Stomach smooth muscle (tissue), 2 donors: ENCODE measurements at regions not wholly inside any gene's neighbourhood (a gene's known extent, or its start where the extent isn't known, plus 50 kb on each side); places are given as distances from the start of the nearest gene placed in this dataset.
"Not testable (repeated sequence)": the region's sequence is repeated elsewhere in the genome, so short reads cannot be mapped to it uniquely, and the experiment has no call there.

ENCODE experiments used
- H3K27ac ChIP-seq: one replicate; pipeline ENCODE4 v1.7.0; 2013; ENCODE audit warnings: mild to moderate bottlenecking, low read length, inconsistent platforms
- H3K27me3 ChIP-seq, 2 donors: one replicate each; pipeline ENCODE4 v1.7.0; 2013; ENCODE audit warnings: low read length in 2 of 2; ENCODE audit not compliant: insufficient read depth in 2 of 2, control insufficient read depth in 1 of 2
- H3K36me3 ChIP-seq, 2 donors: one replicate each; pipeline ENCODE4 v1.7.0; 2013; ENCODE audit warnings: low read length in 2 of 2; ENCODE audit not compliant: control insufficient read depth in 2 of 2, insufficient read depth in 2 of 2
- H3K4me1 ChIP-seq: one replicate; pipeline ENCODE4 v1.7.0; 2013; ENCODE audit warnings: low read length; ENCODE audit not compliant: control insufficient read depth, insufficient read depth
- H3K4me3 ChIP-seq, 2 donors: one replicate each; pipeline ENCODE4 v1.7.0; 2013; ENCODE audit warnings: low read length in 2 of 2
- H3K9ac ChIP-seq, 2 donors: one replicate each; pipeline ENCODE4 v1.7.0; 2013; ENCODE audit warnings: low read length in 2 of 2, mild to moderate bottlenecking in 1 of 2
- H3K9me3 ChIP-seq, 2 donors: one replicate each; pipeline ENCODE4 v1.7.0; 2013; ENCODE audit warnings: low read length in 2 of 2; ENCODE audit not compliant: control insufficient read depth in 2 of 2
- donor health status: healthy.
- donor health status: Pancreatic carcinoma.

- no peaks in the 10 kb centered on the region for H3K27me3 ChIP-seq
- H3K4me1 ChIP-seq = no peaks in the 10 kb centered on the region
- H3K27ac ChIP-seq = no peak overlapping the region
- H3K36me3 ChIP-seq = no peaks in the 10 kb centered on the region
- H3K9ac ChIP-seq = no peak overlapping the region
- H3K9me3 ChIP-seq = no peaks in the 10 kb centered on the region
- H3K4me3 ChIP-seq = no peak overlapping the region
Observed at GRCh38 chr4:59759082-59759825, 1440.9 kb upstream of the ADGRL3 start.

- no peaks in the 10 kb centered on the region for H3K9me3 ChIP-seq
- H3K27me3 ChIP-seq = no peaks in the 10 kb centered on the region
- no peaks in the 10 kb centered on the region for H3K36me3 ChIP-seq
- no peak overlapping the region for H3K9ac ChIP-seq
- no peak overlapping the region for H3K4me3 ChIP-seq
- H3K27ac ChIP-seq = no peak overlapping the region
- no peaks in the 10 kb centered on the region for H3K4me1 ChIP-seq
Observed at GRCh38 chr4:59762344-59762743, 1437.8 kb upstream of the ADGRL3 start.

DNA sequence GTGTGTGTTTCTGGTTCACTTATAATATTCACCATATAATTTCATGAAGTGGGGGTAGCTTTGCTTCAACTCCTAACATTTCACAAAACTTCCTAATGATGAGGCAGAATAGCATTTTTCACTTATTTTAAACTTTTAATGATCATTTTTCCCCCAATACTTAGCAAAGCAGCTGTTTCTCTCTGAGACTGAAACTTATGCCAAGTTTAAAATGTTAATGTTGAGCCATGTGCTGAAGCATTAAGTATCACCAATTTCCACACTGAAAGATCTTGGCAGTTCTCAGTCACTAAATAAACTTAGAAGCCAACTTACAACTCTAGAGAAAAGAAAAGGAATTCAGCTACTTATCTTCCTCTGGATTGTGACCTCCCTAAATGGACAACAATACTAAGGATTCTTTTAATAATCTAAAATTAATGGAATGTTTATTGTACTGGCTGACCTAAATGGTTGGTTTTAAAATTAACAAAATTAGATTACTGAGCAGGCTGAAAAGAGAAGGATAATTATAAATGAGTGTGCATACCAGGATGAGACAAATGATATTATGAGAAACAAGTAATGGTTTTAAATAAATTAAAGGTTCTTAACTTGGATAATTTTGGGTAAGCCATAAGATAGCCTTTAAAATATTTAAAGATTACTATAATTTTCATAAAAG lies 1429.4 kb upstream of the ADGRL3 start:
- H3K9me3 ChIP-seq = no peaks in the 10 kb centered on the region
- no peaks in the 10 kb centered on the region for H3K4me1 ChIP-seq
- H3K4me3 ChIP-seq = no peak overlapping the region
- H3K27me3 ChIP-seq = no peaks in the 10 kb centered on the region
- no peak overlapping the region for H3K27ac ChIP-seq
- no peak overlapping the region for H3K9ac ChIP-seq
- no peaks in the 10 kb centered on the region for H3K36me3 ChIP-seq

DNA sequence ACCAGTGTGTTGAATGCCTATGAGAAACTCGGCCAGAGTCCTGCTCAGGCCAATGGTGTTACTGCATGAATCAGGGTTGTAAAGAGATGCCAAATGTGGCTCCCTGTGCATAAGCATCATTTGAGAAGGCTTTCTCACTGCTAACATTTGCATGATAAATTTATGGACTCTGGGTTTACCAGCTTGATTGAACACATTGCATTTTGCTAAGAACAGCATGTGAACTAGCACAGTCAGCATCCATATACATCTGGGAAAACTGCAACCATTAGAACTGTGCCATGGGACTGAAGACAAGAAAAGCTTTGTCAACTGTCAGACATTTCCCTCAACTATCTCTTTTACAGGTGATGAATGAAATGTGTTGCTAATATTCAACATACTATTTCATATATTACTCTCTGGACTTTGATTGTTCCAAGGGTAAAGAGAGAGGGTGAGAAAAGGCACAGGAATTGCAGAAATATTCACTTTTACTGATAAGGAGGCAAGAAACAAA lies 1427.4 kb upstream of the ADGRL3 start:
- Histone ChIP-seq H3K4me3 (no peak overlapping the region), H3K9me3 (no peaks in the 10 kb centered on the region), H3K27me3 (no peaks in the 10 kb centered on the region), H3K9ac (no peak overlapping the region), H3K36me3 (no peaks in the 10 kb centered on the region), H3K4me1 (no peaks in the 10 kb centered on the region), H3K27ac (no peak overlapping the region)

DNA sequence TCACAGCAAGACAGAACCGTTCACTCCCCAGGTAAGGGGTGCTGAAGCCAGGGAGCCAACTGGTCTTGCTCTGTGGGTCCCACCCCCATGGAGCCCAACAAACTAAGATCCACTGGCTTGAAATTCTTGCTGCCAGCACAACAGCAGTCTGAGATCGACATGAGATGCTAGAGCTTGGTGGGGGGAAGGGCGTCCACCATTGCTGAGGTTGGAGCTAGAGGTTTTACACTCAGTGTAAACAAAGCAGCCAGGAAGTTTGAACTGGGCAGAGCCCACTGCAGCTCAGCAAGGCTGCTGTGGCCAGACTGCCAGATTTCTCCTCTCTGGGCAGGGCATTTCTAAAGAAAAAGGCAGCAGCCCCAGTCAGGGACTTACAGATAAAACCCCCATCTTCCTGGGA lies 1419.9 kb upstream of the ADGRL3 start:
- not testable (repeated sequence) for H3K9me3 ChIP-seq, H3K9ac ChIP-seq

GRCh38 chr4:59805176-59805575 lies 1395.0 kb upstream of the ADGRL3 start:
- no peaks in the 10 kb centered on the region for H3K27me3 ChIP-seq
- H3K36me3 ChIP-seq = no peaks in the 10 kb centered on the region
- H3K9me3 ChIP-seq = no peaks in the 10 kb centered on the region
- H3K4me1 ChIP-seq = no peaks in the 10 kb centered on the region
- no peak overlapping the region for H3K27ac ChIP-seq
- H3K4me3 ChIP-seq = no peak overlapping the region
- no peak overlapping the region for H3K9ac ChIP-seq

More for the DNA sequence above, 1419.9 kb upstream of the ADGRL3 start:
- not testable (repeated sequence) for H3K36me3 ChIP-seq, H3K27ac ChIP-seq, H3K27me3 ChIP-seq, H3K4me3 ChIP-seq, H3K4me1 ChIP-seq

- Histone ChIP-seq H3K9me3 (no peaks in the 10 kb centered on the region), H3K9ac (no peak overlapping the region), H3K27ac (no peak overlapping the region), H3K36me3 (no peaks in the 10 kb centered on the region), H3K4me3 (no peak overlapping the region), H3K4me1 (no peaks in the 10 kb centered on the region), H3K27me3 (no peaks in the 10 kb centered on the region)
Observed at GRCh38 chr4:59814402-59815010, 1385.6 kb upstream of the ADGRL3 start.

DNA sequence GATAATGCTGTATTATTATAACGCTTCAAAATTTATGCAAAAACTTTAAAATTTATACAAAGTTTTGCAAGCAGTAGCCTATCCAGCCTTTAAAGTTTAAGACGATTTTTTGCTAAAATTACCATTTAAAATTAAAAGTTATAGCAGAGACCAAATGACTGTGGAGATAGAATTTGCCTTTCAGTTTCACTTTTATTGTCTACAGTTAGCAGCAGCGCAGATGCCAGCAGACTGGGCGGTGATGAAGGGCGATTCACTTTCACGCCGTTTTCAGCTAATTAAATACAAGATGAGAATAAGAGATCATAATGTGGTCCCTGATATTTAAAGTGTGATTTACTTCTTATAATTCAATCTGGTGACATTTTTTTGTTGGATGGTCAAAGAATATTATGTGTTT lies 1381.5 kb upstream of the ADGRL3 start:
- Histone ChIP-seq H3K27me3 (no peaks in the 10 kb centered on the region), H3K9me3 (no peaks in the 10 kb centered on the region), H3K27ac (no peak overlapping the region), H3K36me3 (no peaks in the 10 kb centered on the region), H3K9ac (no peak overlapping the region), H3K4me3 (no peak overlapping the region), H3K4me1 (no peaks in the 10 kb centered on the region)

GRCh38 chr4:59823311-59823710 lies 1376.8 kb upstream of the ADGRL3 start:
- Histone ChIP-seq H3K4me1 (no peaks in the 10 kb centered on the region), H3K4me3 (no peak overlapping the region), H3K27ac (no peak overlapping the region), H3K27me3 (no peaks in the 10 kb centered on the region), H3K36me3 (no peaks in the 10 kb centered on the region), H3K9ac (no peak overlapping the region), H3K9me3 (no peaks in the 10 kb centered on the region)

- Histone ChIP-seq H3K36me3 (no peaks in the 10 kb centered on the region), H3K27ac (no peak overlapping the region)
Observed at GRCh38 chr4:59825104-59825503, 1375.0 kb upstream of the ADGRL3 start.

GRCh38 chr4:59831746-59832145 lies 1368.4 kb upstream of the ADGRL3 start:
- Histone ChIP-seq H3K36me3 (no peaks in the 10 kb centered on the region), H3K27ac (no peak overlapping the region), H3K4me3 (no peak overlapping the region), H3K27me3 (no peaks in the 10 kb centered on the region), H3K9ac (no peak overlapping the region), H3K9me3 (no peaks in the 10 kb centered on the region), H3K4me1 (no peaks in the 10 kb centered on the region)

More at GRCh38 chr4:59825104-59825503, 1375.0 kb upstream of the ADGRL3 start:
- Histone ChIP-seq H3K27me3 (no peaks in the 10 kb centered on the region), H3K9me3 (no peaks in the 10 kb centered on the region), H3K4me3 (no peak overlapping the region), H3K4me1 (no peaks in the 10 kb centered on the region), H3K9ac (no peak overlapping the region)
